Hippocampal formation (tissue), 2 donors: ENCODE measurements at regions not wholly inside any gene's neighbourhood (a gene's known extent, or its start where the extent isn't known, plus 50 kb on each side); places are given as distances from the start of the nearest gene placed in this dataset.
"Not testable (repeated sequence)": the region's sequence is repeated elsewhere in the genome, so short reads cannot be mapped to it uniquely, and the experiment has no call there.

Experiments
- DNase-seq, 2 donors: peaks; one replicate each; lab custom pipeline; 2025; lab: John Stamatoyannopoulos, UW

GRCh38 chr12:23253191-23253590 is 628.2 kb downstream of the ETNK1 start:
- DNase-seq: no peak

GRCh38 chr12:23253910-23254309 is 628.9 kb downstream of the ETNK1 start:
- not testable (repeated sequence) for DNase-seq

DNA sequence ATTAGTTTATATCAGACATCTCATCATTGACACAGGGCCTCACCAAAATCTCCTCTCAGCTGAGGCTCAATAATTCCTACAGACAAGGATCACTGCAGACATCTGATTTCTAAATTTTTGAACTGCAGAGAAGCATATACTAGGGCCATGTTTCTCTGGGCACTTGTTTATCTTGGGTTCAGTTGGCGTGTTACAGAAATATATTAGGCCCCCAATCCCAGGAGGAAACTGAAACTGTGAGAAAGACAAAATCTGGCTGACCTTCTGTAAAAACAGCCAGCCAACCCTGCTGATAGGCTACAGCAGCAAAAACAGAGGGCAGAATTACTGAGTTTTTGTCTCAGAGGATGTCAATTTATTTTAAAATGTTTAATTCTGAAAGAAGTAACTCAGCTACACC is 634.6 kb downstream of the ETNK1 start:
- DNase-seq: no peak

DNA sequence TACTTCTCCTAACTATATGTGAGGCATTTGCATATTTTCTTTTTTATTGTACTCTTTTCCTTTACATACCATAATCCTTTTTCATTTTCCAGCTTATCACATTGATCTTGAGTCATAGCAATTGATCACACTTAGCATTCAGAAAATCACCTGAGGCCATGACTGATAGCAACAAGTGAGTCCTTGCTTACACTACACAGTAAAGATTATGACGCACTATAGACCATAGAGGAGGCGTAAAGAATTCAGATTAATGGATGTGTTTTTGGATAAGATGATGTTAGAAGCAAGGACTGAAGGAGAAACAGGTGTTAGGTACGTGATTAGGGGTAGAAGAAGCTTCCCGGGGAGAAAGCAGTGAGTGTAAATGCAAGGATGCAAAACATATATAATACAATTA is 637.7 kb downstream of the ETNK1 start:
- no peak for DNase-seq

DNA sequence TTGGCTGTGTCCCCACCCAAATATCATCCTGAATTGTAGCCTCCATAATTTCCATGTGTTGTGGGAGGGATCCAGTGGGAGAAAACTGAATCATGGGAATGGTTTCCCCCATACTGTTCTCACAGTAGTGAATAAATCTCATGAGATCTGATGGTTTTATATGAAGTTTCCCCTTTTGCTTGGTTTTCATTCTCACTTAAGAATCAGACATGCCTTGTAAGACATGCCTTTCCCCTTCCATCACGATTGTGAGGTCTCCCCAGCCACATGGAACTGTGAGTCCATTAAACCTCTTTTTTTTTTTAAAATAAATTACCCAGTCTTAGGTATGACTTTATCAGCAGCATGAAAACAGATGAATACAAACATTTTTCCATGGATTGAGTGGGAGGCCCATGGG is 652.9 kb downstream of the ETNK1 start:
- no peak for DNase-seq

DNA sequence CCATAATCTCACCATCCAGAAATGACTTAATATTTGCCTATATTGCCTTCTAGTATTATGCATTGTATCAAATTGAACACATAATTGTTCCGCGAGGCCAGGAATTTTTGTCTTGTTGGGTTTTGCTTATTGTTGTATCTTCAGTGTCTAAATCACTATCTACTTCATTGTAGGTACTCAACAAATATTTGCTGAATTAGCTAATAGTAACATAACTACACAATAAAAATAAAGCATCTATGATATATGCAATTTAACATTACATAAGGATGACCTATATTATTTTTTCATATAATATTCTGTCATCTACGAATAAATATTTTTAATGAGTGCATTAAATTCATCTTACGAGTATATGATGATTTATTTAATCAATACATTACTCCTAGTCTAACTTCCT is 656.3 kb downstream of the ETNK1 start:
- no peak for DNase-seq

- DNase-seq: no peak
Observed at GRCh38 chr12:23282701-23283100, 657.7 kb downstream of the ETNK1 start.

- not testable (repeated sequence) for DNase-seq
Observed at GRCh38 chr12:23285764-23286530, 661.0 kb downstream of the ETNK1 start.

DNA sequence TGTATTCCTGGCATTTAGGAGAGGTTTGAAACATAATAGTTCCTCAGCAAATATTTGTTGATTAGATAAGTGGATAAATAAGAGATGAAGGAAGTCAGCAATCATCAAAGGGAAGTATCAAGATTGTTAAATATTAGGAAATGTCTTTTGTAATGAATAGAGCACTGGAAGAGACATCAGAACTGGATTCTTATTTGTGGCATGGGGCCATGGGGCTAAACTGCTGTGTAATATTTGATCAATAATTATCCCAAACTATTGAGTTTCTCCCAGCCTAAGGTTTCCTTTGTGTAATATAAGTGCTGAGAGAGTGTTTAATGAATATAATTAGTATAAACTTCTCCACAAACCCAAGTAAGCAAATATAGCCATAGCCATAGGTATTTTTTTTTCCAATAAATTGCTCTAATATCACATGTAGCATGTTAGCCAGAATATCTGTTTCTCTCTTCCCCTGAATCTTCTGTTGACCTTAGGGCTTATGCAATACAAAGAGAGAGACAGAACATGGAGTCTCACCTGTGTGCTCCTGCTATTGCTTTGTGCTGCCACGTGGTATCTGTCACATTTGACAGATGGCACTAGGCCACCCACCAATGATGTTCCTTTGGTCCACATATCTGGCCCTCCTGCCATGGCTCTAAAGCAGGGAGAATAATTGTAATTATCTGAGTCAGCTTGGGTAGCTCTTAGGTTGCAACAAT is 658.7 kb downstream of the SOX5 start:
- no peak for DNase-seq

DNA sequence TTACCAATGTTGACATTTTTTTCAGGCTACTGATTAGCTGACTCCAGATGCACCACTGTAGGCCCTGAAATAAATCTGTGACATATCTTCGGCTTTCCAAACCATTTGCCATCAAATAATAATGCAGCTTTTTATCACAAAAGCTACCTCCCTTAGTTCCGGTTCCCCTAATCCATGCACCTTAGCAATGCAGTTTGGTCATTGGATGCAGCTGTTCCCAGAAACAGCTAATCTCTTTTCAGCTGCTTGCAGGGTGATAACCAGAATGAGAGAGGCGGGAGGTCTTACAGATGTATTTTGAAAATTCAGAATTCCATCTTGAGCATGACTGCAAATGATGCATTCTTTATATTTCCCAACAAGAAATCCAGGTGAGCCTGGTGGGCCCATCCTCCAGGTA is 646.2 kb downstream of the SOX5 start:
- DNase-seq: no peak

- DNase-seq: no peak
Observed at GRCh38 chr12:23303821-23304220, 645.6 kb downstream of the SOX5 start.

DNA sequence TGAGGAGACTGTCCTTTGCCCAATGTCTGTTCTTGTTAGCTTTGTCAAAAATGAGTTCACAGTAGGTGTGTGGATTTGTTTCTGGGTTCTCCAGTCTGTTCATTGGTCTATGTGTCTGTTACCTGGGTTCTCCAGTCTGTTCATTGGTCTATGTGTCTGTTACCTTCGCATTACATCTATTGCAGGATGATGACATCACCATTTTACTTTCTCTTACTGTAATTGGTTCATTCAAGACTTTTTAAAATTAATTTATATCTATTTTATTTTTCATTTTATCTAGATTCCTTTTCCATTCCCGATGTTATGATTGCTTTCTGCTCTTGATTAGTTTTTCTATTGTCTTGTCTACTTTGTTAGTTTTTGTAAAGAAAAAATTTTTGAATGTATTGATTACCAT is 615.5 kb downstream of the SOX5 start:
- no peak for DNase-seq

GRCh38 chr12:23335593-23335992 is 613.9 kb downstream of the SOX5 start:
- DNase-seq: no peak

DNA sequence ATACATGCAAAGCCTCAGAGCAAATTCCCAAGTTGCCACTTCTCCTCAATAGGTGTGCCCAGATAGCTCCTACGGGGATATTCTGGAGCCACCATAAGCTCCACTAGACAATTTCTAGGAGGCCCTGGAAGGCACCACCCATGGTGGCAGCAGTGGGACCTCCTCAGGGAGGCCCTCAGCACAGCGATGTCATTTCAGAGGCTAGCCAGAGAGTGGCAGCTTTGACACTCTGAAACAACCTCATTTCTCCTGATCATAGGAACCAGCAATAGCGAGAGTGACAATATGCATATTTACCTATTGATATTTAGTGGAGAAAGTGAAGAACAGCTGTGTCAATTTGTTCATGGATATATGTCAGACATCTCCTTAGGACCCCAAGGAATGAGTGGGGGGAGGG is 612.3 kb downstream of the SOX5 start:
- DNase-seq: no peak

- DNase-seq: no peak
Observed at GRCh38 chr12:23340351-23340750, 609.1 kb downstream of the SOX5 start.

DNA sequence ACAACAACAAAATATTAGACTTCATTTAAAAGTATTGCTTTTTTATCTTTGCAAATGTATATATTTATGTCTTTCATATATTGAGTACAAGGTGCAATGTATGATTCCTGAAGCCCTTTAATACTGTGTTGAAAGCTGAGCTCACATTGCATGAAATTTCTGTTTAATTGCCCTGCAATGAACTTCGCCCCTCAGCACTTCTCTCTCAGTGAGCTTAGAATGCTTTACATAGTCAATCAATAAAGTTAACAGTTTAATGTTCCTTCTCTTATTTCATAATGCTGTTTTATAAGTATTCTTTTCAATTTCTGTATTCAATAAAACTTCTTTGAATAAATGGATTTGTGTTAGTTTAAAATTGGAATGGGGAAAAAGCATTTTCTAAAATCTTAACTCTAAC is 607.1 kb downstream of the SOX5 start:
- no peak for DNase-seq

DNA sequence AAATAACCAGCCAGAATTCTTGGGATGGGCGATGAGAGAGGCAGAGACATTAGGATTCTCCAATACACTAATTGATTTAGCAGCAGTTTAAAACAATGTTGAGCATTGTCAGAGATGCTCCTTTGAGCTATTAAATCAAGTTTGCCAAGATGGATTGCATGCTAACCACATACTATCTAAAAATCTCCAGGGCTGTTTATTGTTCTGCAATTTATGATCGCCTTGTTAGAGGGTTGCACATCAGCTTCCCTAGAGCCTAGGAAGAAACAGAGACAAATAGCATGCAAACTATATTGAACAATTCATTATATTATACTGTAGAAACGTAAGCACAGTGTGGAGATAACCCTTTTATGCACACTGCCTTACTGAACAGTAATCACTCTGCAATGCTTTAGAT is 599.9 kb downstream of the SOX5 start:
- DNase-seq: no peak

DNA sequence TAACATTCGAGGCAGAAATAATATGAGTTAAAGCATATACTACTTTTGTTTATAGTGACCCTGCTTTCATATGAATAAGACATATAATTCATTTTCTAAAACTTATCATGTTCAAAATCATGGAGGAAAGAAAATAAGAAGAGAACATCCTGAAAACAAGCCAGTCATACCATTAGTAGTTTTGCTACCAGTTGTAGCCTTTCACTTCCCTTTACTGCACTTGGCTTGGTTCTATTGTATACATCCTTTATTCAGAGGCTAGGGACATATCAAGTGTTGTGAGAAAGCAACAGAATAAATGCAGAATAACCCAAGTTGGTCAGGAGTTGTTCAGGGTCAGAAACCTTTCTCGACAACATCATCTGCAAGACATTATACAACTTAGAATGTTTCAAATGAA is 598.7 kb downstream of the SOX5 start:
- DNase-seq: no peak

GRCh38 chr12:23352670-23353069 is 596.8 kb downstream of the SOX5 start:
- no peak for DNase-seq

- no peak for DNase-seq
Observed at GRCh38 chr12:23354800-23355199, 594.7 kb downstream of the SOX5 start.

- no peak for DNase-seq
Observed at GRCh38 chr12:23356440-23356839, 593.0 kb downstream of the SOX5 start.

GRCh38 chr12:23356927-23357708 is 592.4 kb downstream of the SOX5 start:
- no peak for DNase-seq
